HEK293T (cell line): ENCODE measurements at regions not wholly inside any gene's neighbourhood (a gene's known extent, or its start where the extent isn't known, plus 50 kb on each side); places are given as distances from the start of the nearest gene placed in this dataset.

ENCODE experiments used
- CTCF ChIA-PET: fragments of 350-600 bp; formaldehyde crosslinking; extraction: SDS; loops from one replicate; lab custom pipeline; 2021; ENCODE audit warnings: antibody characterized with exemption, inconsistent platforms; lab: Yijun Ruan, JAX
- POLR2A ChIA-PET: fragments of 350-600 bp; formaldehyde crosslinking; extraction: SDS; loops from one replicate; lab custom pipeline; 2020; ENCODE audit warnings: antibody characterized with exemption, inconsistent platforms; lab: Yijun Ruan, JAX
- DNase-seq: peaks from one replicate; pipeline ENCODE4 v3.0.0; 2012; ENCODE audit warnings: mixed read lengths; ENCODE audit errors: extremely low spot score
- ARNT ChIP-seq: fragments of 450-650 bp; IDR thresholded peaks from 2 replicates; pipeline ENCODE4 v1.6.1; 2017; ENCODE audit warnings: mild to moderate bottlenecking
- BHLHE40 ChIP-seq: fragments of 450-650 bp; IDR thresholded peaks from 2 replicates; pipeline ENCODE4 v1.6.1; 2016; ENCODE audit warnings: mild to moderate bottlenecking, moderate library complexity, borderline replicate concordance
- CTBP1 ChIP-seq: fragments of 450-650 bp; IDR thresholded peaks from 2 replicates; pipeline ENCODE4 v1.6.1; 2016; ENCODE audit warnings: borderline replicate concordance
- ELF4 ChIP-seq: fragments of 450-650 bp; IDR thresholded peaks from 2 replicates; pipeline ENCODE4 v1.6.1; 2017; ENCODE audit warnings: antibody characterized with exemption
- FOXA1 ChIP-seq: fragments of 450-650 bp; IDR thresholded peaks from 2 replicates; pipeline ENCODE4 v1.6.1; 2016; ENCODE audit warnings: mild to moderate bottlenecking
- FOXK2 ChIP-seq: fragments of 450-650 bp; IDR thresholded peaks from 2 replicates; pipeline ENCODE4 v1.6.1; 2016; ENCODE audit warnings: mild to moderate bottlenecking
- FOXM1 ChIP-seq: fragments of 450-650 bp; IDR thresholded peaks from 2 replicates; pipeline ENCODE4 v1.6.1; 2017; ENCODE audit warnings: mild to moderate bottlenecking, borderline replicate concordance
- HDGF ChIP-seq: fragments of 450-650 bp; IDR thresholded peaks from 2 replicates; pipeline ENCODE4 v1.6.1; 2017; ENCODE audit warnings: antibody characterized with exemption, borderline replicate concordance
- L3MBTL2 ChIP-seq: fragments of 450-650 bp; conservative IDR thresholded peaks from 2 replicates; pipeline ENCODE4 v1.6.1; 2016; ENCODE audit warnings: mild to moderate bottlenecking
- LEF1 ChIP-seq: fragments of 450-650 bp; IDR thresholded peaks from 2 replicates; pipeline ENCODE4 v1.6.1; 2017; ENCODE audit warnings: mild to moderate bottlenecking, borderline replicate concordance
- NFRKB ChIP-seq: fragments of 450-650 bp; IDR thresholded peaks from 2 replicates; pipeline ENCODE4 v1.6.1; 2016; ENCODE audit warnings: mild to moderate bottlenecking, moderate library complexity
- SP1 ChIP-seq: fragments of 450-650 bp; IDR thresholded peaks from 2 replicates; pipeline ENCODE4 v1.6.1; 2017
- SUZ12 ChIP-seq: fragments of 450-650 bp; IDR thresholded peaks from 2 replicates; pipeline ENCODE4 v1.6.1; 2016; ENCODE audit warnings: mild to moderate bottlenecking
- TARDBP ChIP-seq: fragments of 450-650 bp; IDR thresholded peaks from 2 replicates; pipeline ENCODE4 v1.6.1; 2016
- ZNF384 ChIP-seq: fragments of 450-650 bp; IDR thresholded peaks from 2 replicates; pipeline ENCODE4 v1.6.1; 2016
- TF ChIP-seq, protein P1 (sequence below): fragments of 450-650 bp; IDR thresholded peaks from 2 replicates; pipeline ENCODE4 v1.6.1; 2016

DNA sequence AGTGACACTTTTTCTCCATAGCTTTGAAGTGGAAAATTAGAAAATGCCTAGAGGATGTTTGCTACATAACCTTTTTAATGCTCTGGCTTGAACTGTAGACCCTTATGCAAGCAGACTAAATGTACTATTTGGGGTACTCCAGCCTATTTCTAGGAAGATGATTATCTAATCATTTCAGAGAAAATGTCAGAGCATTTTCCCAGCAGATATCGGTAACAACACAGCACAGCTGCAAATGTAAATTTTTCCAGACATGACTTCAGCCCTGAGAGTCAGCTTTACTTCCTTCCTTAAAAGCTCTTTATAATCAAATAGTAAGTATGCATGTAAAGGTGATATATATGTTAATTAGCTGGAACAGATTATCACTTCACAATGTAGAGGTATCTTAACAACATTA, 1647.1 kb downstream of the SUCLG1 start:
- no peak for DNase-seq
- ChIA-PET POLR2A (no interaction called here), CTCF (no interaction called here)
- TF ChIP-seq FOXM1 (no peak), NFRKB (no peak)

DNA sequence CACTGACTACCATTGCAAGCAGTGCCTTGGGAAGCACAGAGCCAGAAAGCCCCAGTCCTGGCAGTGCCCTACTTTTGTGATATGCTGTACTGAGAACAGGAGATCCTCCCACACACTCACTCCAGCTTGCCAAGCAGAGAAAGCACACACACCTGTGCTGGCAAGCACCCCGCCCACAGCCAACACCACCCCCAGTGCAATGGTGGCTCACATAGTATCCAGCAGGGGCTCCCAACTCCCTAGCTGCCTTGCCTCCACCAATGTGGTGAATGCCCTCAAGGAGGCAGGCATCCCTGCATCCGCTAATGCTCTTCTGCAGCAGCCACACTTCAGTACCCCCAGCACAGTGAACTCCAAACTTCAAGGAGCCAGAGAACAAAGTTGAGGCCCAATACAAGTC, 1655.8 kb downstream of the SUCLG1 start:
- TF ChIP-seq HDGF (no peak), NFRKB (no peak), FOXM1 (no peak), FOXK2 (no peak), SUZ12 (no peak), L3MBTL2 (no peak), ELF4 (no peak), SP1 (no peak), FOXA1 (no peak), ARNT (no peak), TARDBP (no peak), CTBP1 (no peak), ZNF384 (no peak), LEF1 (no peak)
- POLR2A ChIA-PET: no interaction called here
- CTCF ChIA-PET: no interaction called here
- no peak for DNase-seq

DNA sequence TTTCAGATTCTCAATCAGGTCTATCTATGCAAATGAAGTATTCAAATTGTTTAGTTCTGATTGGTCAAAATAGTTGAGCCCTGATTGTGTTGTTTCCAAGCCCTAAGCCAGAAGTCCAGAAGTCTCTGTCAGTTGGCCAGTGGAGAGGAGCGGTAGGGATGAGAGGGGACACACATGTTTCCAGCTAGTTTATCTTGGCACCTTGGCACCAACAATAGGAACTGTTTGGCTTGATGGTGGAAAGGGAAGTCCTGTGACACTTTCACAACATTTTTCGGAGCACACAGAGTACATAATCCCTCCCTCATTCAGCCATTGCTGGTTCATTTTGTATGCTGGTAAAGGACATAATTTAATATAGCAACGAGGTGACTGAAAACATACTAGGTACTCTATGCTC, 1661.6 kb downstream of the SUCLG1 start:
- DNase-seq: no peak
- TF ChIP-seq CTBP1 (no peak), NFRKB (no peak), ZNF384 (no peak), FOXM1 (no peak), FOXA1 (no peak), FOXK2 (no peak), HDGF (no peak)
- ChIA-PET CTCF (no interaction called here), POLR2A (no interaction called here)

DNA sequence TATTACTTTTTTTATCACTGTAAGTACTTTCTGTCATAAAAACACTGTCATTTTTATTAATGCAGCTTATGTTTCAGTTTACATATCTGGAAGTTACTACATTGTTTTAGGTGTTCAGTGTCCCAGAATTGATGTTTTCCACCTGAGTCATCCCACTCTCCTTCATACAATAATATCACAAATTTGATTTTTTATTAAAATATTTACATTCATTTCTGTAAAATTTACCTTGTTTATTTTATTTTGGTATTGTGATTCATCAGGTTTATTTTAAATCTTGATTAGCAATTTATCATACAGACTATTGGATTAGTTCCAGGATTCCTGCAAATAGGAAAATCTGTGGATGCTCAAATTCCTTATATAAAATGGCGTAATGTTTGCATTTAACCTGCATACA, 1662.9 kb downstream of the SUCLG1 start:
- no peak for DNase-seq
- ChIA-PET CTCF (no interaction called here), POLR2A (no interaction called here)
- TF ChIP-seq TARDBP: no peak
- TF ChIP-seq ZNF384: no peak
- no peak for TF ChIP-seq NFRKB
- TF ChIP-seq SUZ12: no peak
- TF ChIP-seq CTBP1: no peak
- no peak for TF ChIP-seq FOXA1
- TF ChIP-seq ARNT: no peak
- TF ChIP-seq LEF1: no peak
- TF ChIP-seq FOXM1: no peak
- no peak for TF ChIP-seq ELF4
- no peak for TF ChIP-seq FOXK2
- TF ChIP-seq HDGF: no peak
- no peak for TF ChIP-seq BHLHE40
- TF ChIP-seq, protein P1, sequence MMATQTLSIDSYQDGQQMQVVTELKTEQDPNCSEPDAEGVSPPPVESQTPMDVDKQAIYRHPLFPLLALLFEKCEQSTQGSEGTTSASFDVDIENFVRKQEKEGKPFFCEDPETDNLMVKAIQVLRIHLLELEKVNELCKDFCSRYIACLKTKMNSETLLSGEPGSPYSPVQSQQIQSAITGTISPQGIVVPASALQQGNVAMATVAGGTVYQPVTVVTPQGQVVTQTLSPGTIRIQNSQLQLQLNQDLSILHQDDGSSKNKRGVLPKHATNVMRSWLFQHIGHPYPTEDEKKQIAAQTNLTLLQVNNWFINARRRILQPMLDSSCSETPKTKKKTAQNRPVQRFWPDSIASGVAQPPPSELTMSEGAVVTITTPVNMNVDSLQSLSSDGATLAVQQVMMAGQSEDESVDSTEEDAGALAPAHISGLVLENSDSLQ: no peak
- TF ChIP-seq L3MBTL2: no peak
- no peak for TF ChIP-seq SP1

DNA sequence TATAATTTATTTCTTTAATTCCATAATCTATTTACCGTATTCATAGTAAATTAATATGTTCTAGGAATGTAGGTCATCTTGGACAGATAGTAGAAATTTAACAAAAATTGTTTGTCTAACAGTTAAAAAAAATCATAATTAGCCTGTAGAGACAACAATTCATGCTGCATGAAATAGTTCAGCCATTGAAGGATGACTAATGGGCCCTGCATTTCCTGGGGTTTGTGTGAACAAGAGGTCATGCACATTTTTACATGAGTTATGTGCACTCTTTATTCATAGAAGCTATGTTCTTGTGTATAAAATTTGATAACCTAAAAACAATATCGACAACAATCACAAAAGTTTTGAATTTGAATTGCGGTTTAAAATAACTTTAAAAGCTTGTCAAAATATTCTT, 1663.6 kb downstream of the SUCLG1 start:
- TF ChIP-seq BHLHE40 (no peak), CTBP1 (no peak), LEF1 (no peak), TARDBP (no peak), FOXK2 (no peak), SUZ12 (no peak), ARNT (no peak), HDGF (no peak), NFRKB (no peak), SP1 (no peak), ZNF384 (no peak)
- TF ChIP-seq, protein P1: no peak
- ChIA-PET POLR2A (no interaction called here), CTCF (no interaction called here)
- no peak for DNase-seq

DNA sequence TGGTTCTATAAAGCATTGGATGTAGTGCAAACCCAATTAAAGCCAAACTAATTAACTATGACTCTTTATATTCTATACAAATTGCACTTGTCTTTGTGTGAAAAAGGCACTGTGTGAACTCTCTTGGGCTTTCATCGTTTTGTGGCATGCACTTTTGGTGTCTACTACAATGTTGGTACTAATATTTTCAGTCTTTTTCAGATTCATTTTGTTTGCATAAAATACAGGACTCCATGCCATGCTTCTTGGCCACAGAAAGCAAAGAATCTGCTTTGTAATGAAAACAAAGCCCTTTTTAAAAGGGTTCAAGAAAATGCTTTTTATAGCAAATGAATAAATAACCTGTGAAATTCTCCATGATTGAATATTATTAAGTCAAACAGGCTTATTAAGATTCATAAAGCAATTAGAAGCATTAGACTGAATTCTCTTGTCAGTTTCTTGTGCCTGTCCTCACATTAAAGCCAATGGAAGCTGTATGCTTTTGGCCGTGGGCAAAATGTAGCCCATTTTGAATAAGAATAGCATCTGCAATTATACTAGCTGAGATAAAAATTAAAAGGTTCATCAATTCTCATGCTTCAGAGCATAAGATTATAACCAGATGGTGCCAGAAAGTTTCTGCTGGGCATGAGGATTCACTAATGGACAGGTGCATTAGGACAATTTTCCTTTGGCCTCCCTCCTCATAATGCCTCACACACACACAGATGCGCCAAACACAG, 1665.2 kb downstream of the SUCLG1 start:
- ChIA-PET POLR2A (no interaction called here), CTCF (no interaction called here)
- TF ChIP-seq FOXM1 (no peak), ARNT (no peak), ELF4 (no peak), NFRKB (no peak), CTBP1 (no peak)
- TF ChIP-seq, protein P1: no peak
- DNase-seq: no peak

DNA sequence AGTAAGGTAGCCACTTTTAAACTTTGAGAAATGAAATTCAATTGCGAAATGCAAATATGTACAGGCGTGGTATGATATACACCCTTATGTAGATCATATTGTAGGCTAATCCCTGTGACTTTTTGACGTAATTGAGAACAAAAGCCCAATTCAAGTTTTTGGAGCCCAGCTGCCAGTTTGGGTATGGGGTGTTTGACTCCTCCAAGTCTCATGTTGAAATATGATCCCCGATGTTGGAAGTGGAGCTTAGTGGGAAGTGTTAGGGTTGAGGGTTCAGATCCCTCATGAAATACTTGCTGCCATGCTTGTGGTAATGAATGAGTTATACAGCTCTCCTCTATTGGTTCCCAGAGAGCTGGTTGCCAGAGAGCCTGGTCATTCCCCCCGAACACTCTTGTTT, 1666.8 kb downstream of the SUCLG1 start:
- ChIA-PET CTCF (no interaction called here), POLR2A (no interaction called here)
- no peak for DNase-seq
- TF ChIP-seq ARNT (no peak), NFRKB (no peak), FOXK2 (no peak), FOXA1 (no peak), SUZ12 (no peak), BHLHE40 (no peak), LEF1 (no peak), FOXM1 (no peak), SP1 (no peak), HDGF (no peak), ZNF384 (no peak), ELF4 (no peak), L3MBTL2 (no peak), TARDBP (no peak), CTBP1 (no peak)
- TF ChIP-seq, protein P1: no peak
